AG04450 (cell line): ENCODE measurements at regions not wholly inside any gene's neighbourhood (a gene's known extent, or its start where the extent isn't known, plus 50 kb on each side); places are given as distances from the start of the nearest gene placed in this dataset.

ENCODE experiments used
- CTCF ChIA-PET: fragments of 300-600, 350-600 bp; formaldehyde crosslinking; extraction: SDS; loops from one replicate; lab custom pipeline; 2022; ENCODE audit warnings: antibody characterized with exemption, inconsistent platforms; lab: Charles Lee
- POLR2A ChIA-PET: fragments of 350-600 bp; formaldehyde crosslinking; extraction: SDS; loops from one replicate; lab custom pipeline; 2021; ENCODE audit warnings: antibody characterized with exemption, inconsistent platforms; lab: Yijun Ruan, JAX
- DNase-seq: peaks from one replicate; pipeline ENCODE4 v3.0.0-alpha.2; 2011; ENCODE audit warnings: low read depth, low spot score
- H3K27ac ChIP-seq: one replicate; pipeline ENCODE4 v1.5.1; 2012; ENCODE audit warnings: low read depth, low read length, control low read depth
- H3K27me3 ChIP-seq: one replicate; pipeline ENCODE4 v1.6.0; 2012; ENCODE audit warnings: low read length; ENCODE audit not compliant: control insufficient read depth, insufficient read depth
- H3K4me3 ChIP-seq: 2 replicates; pipeline ENCODE4 v1.5.1; 2011; ENCODE audit warnings: mild to moderate bottlenecking, low read depth, low read length, control low read depth
- H3K9me3 ChIP-seq: 2 replicates; pipeline ENCODE4 v1.5.1; 2012; ENCODE audit warnings: low read length; ENCODE audit not compliant: control insufficient read depth, insufficient read depth
- TF ChIP-seq, protein P1 (sequence below): IDR thresholded peaks from 2 replicates; pipeline ENCODE4 v1.5.1; 2011; ENCODE audit warnings: low read depth, low read length, control low read depth, inconsistent platforms

GRCh38 chr5:68759593-68759992 lies 334.2 kb upstream of the SLC30A5 start:
- TF ChIP-seq, protein P1, sequence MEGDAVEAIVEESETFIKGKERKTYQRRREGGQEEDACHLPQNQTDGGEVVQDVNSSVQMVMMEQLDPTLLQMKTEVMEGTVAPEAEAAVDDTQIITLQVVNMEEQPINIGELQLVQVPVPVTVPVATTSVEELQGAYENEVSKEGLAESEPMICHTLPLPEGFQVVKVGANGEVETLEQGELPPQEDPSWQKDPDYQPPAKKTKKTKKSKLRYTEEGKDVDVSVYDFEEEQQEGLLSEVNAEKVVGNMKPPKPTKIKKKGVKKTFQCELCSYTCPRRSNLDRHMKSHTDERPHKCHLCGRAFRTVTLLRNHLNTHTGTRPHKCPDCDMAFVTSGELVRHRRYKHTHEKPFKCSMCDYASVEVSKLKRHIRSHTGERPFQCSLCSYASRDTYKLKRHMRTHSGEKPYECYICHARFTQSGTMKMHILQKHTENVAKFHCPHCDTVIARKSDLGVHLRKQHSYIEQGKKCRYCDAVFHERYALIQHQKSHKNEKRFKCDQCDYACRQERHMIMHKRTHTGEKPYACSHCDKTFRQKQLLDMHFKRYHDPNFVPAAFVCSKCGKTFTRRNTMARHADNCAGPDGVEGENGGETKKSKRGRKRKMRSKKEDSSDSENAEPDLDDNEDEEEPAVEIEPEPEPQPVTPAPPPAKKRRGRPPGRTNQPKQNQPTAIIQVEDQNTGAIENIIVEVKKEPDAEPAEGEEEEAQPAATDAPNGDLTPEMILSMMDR: no peak
- DNase-seq: no peak
- ChIA-PET POLR2A (no interaction called here), CTCF (no interaction called here)
- Histone ChIP-seq H3K27me3 (no peaks in the 10 kb centered on the region), H3K9me3 (no peaks in the 10 kb centered on the region), H3K27ac (no peak overlapping the region), H3K4me3 (no peak overlapping the region)

DNA sequence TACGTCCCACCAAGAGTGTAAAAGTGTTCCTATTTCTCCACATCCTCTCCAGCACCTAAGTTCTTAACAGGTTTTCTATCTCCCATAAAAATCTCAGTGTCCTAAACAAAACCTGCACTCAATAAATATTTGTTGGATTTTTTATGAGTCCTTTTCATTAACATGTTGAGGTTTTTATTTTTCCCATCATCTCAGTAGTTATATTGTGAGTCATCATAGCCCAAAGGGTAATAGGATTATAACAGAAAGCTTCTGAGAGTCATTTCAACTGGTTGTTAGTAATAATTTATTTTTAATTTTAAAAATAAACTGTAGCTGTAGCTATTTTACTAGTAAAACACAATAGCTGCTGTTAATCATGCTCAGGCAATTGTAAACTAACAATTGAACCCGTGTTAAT lies 331.6 kb upstream of the SLC30A5 start:
- H3K27ac ChIP-seq: no peak overlapping the region
- no peaks in the 10 kb centered on the region for H3K9me3 ChIP-seq
- H3K4me3 ChIP-seq: no peak overlapping the region
- no peak for DNase-seq
- no peaks in the 10 kb centered on the region for H3K27me3 ChIP-seq
- TF ChIP-seq, protein P1: no peak
- ChIA-PET CTCF (no interaction called here), POLR2A (no interaction called here)

DNA sequence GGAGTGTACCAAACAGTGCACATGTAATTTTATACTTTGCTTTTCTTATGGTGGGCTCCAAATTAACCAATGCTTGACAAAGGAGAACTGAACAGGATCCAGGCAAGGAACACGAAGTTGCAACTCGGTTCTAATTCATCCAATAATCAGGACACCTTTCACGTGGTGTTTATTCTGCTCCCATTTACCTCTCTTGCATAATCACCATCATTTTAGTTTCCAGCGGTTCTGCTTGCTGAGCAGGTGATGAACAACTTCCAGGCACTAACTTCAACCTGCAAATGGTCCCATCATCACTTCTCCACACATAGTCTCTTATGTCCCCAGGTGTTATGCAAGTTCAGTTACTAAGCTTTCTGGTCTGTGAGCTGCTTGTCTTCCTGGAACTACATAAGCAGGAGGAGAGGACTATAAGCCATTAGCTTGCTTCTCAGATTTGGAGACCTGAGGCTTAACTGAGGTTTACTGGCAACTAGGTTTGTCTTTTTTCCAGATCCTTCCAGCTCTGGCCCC lies 326.8 kb upstream of the SLC30A5 start:
- no peak for DNase-seq
- no peaks in the 10 kb centered on the region for H3K27me3 ChIP-seq
- POLR2A ChIA-PET: no interaction called here
- CTCF ChIA-PET: no interaction called here
- H3K27ac ChIP-seq: no peak overlapping the region
- no peak overlapping the region for H3K4me3 ChIP-seq
- H3K9me3 ChIP-seq: no peaks in the 10 kb centered on the region
- TF ChIP-seq, protein P1: no peak

GRCh38 chr5:68770551-68770950 lies 323.3 kb upstream of the SLC30A5 start:
- H3K27me3 ChIP-seq: no peaks in the 10 kb centered on the region
- H3K4me3 ChIP-seq: no peak overlapping the region
- TF ChIP-seq, protein P1: no peak
- H3K9me3 ChIP-seq: no peaks in the 10 kb centered on the region
- ChIA-PET POLR2A (no interaction called here), CTCF (no interaction called here)
- no peak overlapping the region for H3K27ac ChIP-seq
- no peak for DNase-seq

- TF ChIP-seq, protein P1: no peak
- no peak overlapping the region for H3K4me3 ChIP-seq
- CTCF ChIA-PET: no interaction called here
- POLR2A ChIA-PET: no interaction called here
- DNase-seq: no peak
- no peak overlapping the region for H3K27ac ChIP-seq
- H3K27me3 ChIP-seq: no peaks in the 10 kb centered on the region
- no peaks in the 10 kb centered on the region for H3K9me3 ChIP-seq
Observed at GRCh38 chr5:68771221-68771620, 322.6 kb upstream of the SLC30A5 start.
